AG09309 (cell line): ENCODE measurements at regions not wholly inside any gene's neighbourhood (a gene's known extent, or its start where the extent isn't known, plus 50 kb on each side); places are given as distances from the start of the nearest gene placed in this dataset.

Experiments used
- DNase-seq: peaks from one replicate; pipeline ENCODE4 v3.0.0-alpha.2; 2010; ENCODE audit warnings: low read depth
- H3K4me3 ChIP-seq: 2 replicates; pipeline ENCODE4 v1.5.1; 2011; ENCODE audit warnings: mild to moderate bottlenecking, low read depth, low read length, moderate library complexity; ENCODE audit not compliant: control insufficient read depth
- CTCF ChIP-seq: IDR thresholded peaks from 2 replicates; pipeline ENCODE4 v1.5.1; 2011; ENCODE audit warnings: mild to moderate bottlenecking, low read depth, low read length, inconsistent platforms; ENCODE audit not compliant: insufficient read depth, control insufficient read depth; ENCODE audit errors: missing control alignments

GRCh38 chr16:6076631-6077030, 979.0 kb upstream of the EEF2KMT start:
- no peak for DNase-seq
- no peak for TF ChIP-seq CTCF
- no peak overlapping the region for H3K4me3 ChIP-seq

GRCh38 chr16:6068063-6068462, 970.5 kb upstream of the EEF2KMT start:
- H3K4me3 ChIP-seq, result no peak overlapping the region
- no peak for DNase-seq
- TF ChIP-seq CTCF, result no peak

- DNase-seq, result no peak
- no peak for TF ChIP-seq CTCF
- no peak overlapping the region for H3K4me3 ChIP-seq
Observed at GRCh38 chr16:6066652-6067051, 969.1 kb upstream of the EEF2KMT start.

GRCh38 chr16:6063526-6063925, 965.9 kb upstream of the EEF2KMT start:
- H3K4me3 ChIP-seq, result no peak overlapping the region
- no peak for DNase-seq
- TF ChIP-seq CTCF, result no peak

- DNase-seq, result no peak
- TF ChIP-seq CTCF, result no peak
- H3K4me3 ChIP-seq, result no peak overlapping the region
Observed at GRCh38 chr16:6059671-6060070, 962.1 kb upstream of the EEF2KMT start.

- no peak overlapping the region for H3K4me3 ChIP-seq
- no peak for DNase-seq
- no peak for TF ChIP-seq CTCF
Observed at GRCh38 chr16:6057821-6058220, 960.2 kb upstream of the EEF2KMT start.

- no peak for TF ChIP-seq CTCF
- H3K4me3 ChIP-seq, result no peak overlapping the region
- no peak for DNase-seq
Observed at GRCh38 chr16:6048017-6048416, 950.4 kb upstream of the EEF2KMT start.
